CD14-positive monocyte (primary cell): ENCODE measurements at regions not wholly inside any gene's neighbourhood (a gene's known extent, or its start where the extent isn't known, plus 50 kb on each side); places are given as distances from the start of the nearest gene placed in this dataset.

Experiments
- DNase-seq, 3 donors: peaks; one replicate each; pipeline ENCODE4 v3.0.0-alpha.2; 2011 to 2022
- H2AFZ ChIP-seq: 2 replicates; pipeline ENCODE4 v1.6.0; 2012; ENCODE audit warnings: mild to moderate bottlenecking, low read depth, low read length, inconsistent platforms; ENCODE audit not compliant: insufficient read depth, poor library complexity, severe bottlenecking
- H3K27ac ChIP-seq, 2 donors: 1 replicate in 1 of 2; 2 replicates in 1 of 2; pipeline ENCODE4 v1.5.1; 2012 to 2013; ENCODE audit warnings: low read length in 2 of 2, control low read depth in 1 of 2, inconsistent platforms in 1 of 2, low read depth in 1 of 2, mild to moderate bottlenecking in 1 of 2
- H3K27me3 ChIP-seq, 2 donors: one replicate each; pipeline versions ENCODE4 v1.6.0 to v1.6.1; 2011 to 2013; ENCODE audit warnings: low read length in 2 of 2; ENCODE audit not compliant: control insufficient read depth in 2 of 2, insufficient read depth in 2 of 2
- H3K36me3 ChIP-seq, 2 donors: replicated peaks in 1 of 2; 1 replicate in 1 of 2; 2 replicates in 1 of 2; pipeline versions ENCODE4 v1.5.1 to v1.6.1; 2012 to 2013; ENCODE audit warnings: low read length in 2 of 2, control low read depth in 1 of 2, inconsistent platforms in 1 of 2, mild to moderate bottlenecking in 1 of 2; ENCODE audit not compliant: insufficient read depth in 2 of 2, control insufficient read depth in 1 of 2
- H3K4me1 ChIP-seq, 2 donors: 1 replicate in 1 of 2; 2 replicates in 1 of 2; pipeline versions ENCODE4 v1.5.1 to v1.6.1; 2012 to 2013; ENCODE audit warnings: low read length in 2 of 2, control low read depth in 1 of 2, inconsistent platforms in 1 of 2, mild to moderate bottlenecking in 1 of 2, moderate library complexity in 1 of 2; ENCODE audit not compliant: insufficient read depth in 2 of 2, control insufficient read depth in 1 of 2
- H3K4me2 ChIP-seq: replicated peaks from 2 replicates; pipeline ENCODE3; 2012; ENCODE audit warnings: low read length, moderate library complexity, mild to moderate bottlenecking; ENCODE audit not compliant: poor library complexity, severe bottlenecking; ENCODE audit errors: extremely low read depth
- H3K4me3 ChIP-seq, 3 experiments: fragments of 200-600 bp in 1 of 3; sonication (generic) in 1 of 3; replicated peaks in 1 of 3; 1 replicate in 2 of 3; 2 replicates in 1 of 3; pipeline ENCODE4 v1.5.1; 2011 to 2013; ENCODE audit warnings: low read length in 3 of 3, mild to moderate bottlenecking in 3 of 3, control low read depth in 2 of 3, low read depth in 2 of 3, inconsistent platforms in 1 of 3, moderate library complexity in 1 of 3
- H3K79me2 ChIP-seq: 2 replicates; pipeline ENCODE4 v1.6.0; 2012; ENCODE audit warnings: mild to moderate bottlenecking, control low read depth, inconsistent platforms, low read length, moderate library complexity; ENCODE audit not compliant: insufficient read depth
- H3K9ac ChIP-seq: 2 replicates; pipeline ENCODE4 v1.6.0; 2017; ENCODE audit warnings: low read length, mild to moderate bottlenecking; ENCODE audit not compliant: insufficient read depth, poor library complexity, severe bottlenecking
- H3K9me3 ChIP-seq, 2 donors: replicated peaks in 1 of 2; 1 replicate in 1 of 2; 2 replicates in 1 of 2; pipeline versions ENCODE4 v1.5.1 to v1.6.1; 2012 to 2013; ENCODE audit warnings: low read length in 2 of 2, control low read depth in 1 of 2; ENCODE audit not compliant: control insufficient read depth in 1 of 2, insufficient read depth in 1 of 2
- H4K20me1 ChIP-seq: 2 replicates; pipeline ENCODE4 v1.6.0; 2012; ENCODE audit warnings: mild to moderate bottlenecking, low read length, control low read depth, moderate library complexity; ENCODE audit not compliant: insufficient read depth
- H3K27ac Mint-ChIP-seq, 7 donors: one replicate each; pipeline ENCODE4 v1.8.0; 2020; ENCODE audit warnings: mild to moderate bottlenecking in 7 of 7, mixed read lengths in 7 of 7, moderate library complexity in 6 of 7, inconsistent platforms in 2 of 7
- H3K27me3 Mint-ChIP-seq, 3 donors: one replicate each; pipeline ENCODE4 v1.8.0; 2021 to 2022; ENCODE audit warnings: low read depth in 3 of 3, mild to moderate bottlenecking in 3 of 3, mixed read lengths in 3 of 3, moderate library complexity in 3 of 3, inconsistent platforms in 1 of 3
- H3K36me3 Mint-ChIP-seq, 2 donors: one replicate each; pipeline ENCODE4 v1.8.0; 2020; ENCODE audit warnings: mixed read lengths in 2 of 2, inconsistent platforms in 1 of 2, mild to moderate bottlenecking in 1 of 2
- H3K4me1 Mint-ChIP-seq: one replicate; pipeline ENCODE4 v1.8.0; 2020; ENCODE audit warnings: mild to moderate bottlenecking, mixed read lengths
- H3K4me3 Mint-ChIP-seq, 2 donors: one replicate each; pipeline ENCODE4 v1.8.0; 2020; ENCODE audit warnings: mild to moderate bottlenecking in 2 of 2, mixed read lengths in 2 of 2, moderate library complexity in 1 of 2
- H3K9me3 Mint-ChIP-seq, 7 donors: one replicate each; pipeline ENCODE4 v1.8.0; 2020 to 2022; ENCODE audit warnings: mixed read lengths in 7 of 7, mild to moderate bottlenecking in 6 of 7, moderate library complexity in 6 of 7, inconsistent platforms in 2 of 7
- WGBS: methylation state at CpG from one replicate; pipeline ENCODE4 v1.1.5; 2013; ENCODE audit warnings: missing lambda C conversion rate; ENCODE audit not compliant: insufficient coverage; 5-methylcytosine and 5-hydroxymethylcytosine counted together
- intact Hi-C, 2 donors: fragments of 100-400 bp; cut with micrococcal nuclease; formaldehyde crosslinking; loops; one replicate each; pipeline versions ENCODE4 v1.15.0 to v1.15.1; 2023
- TF ChIP-seq, protein P1 (sequence below): fragments of 200-600 bp; IDR thresholded peaks from one replicate; pipeline ENCODE4 v1.8.0; 2022; ENCODE audit warnings: antibody characterized with exemption, mild to moderate bottlenecking

DNA sequence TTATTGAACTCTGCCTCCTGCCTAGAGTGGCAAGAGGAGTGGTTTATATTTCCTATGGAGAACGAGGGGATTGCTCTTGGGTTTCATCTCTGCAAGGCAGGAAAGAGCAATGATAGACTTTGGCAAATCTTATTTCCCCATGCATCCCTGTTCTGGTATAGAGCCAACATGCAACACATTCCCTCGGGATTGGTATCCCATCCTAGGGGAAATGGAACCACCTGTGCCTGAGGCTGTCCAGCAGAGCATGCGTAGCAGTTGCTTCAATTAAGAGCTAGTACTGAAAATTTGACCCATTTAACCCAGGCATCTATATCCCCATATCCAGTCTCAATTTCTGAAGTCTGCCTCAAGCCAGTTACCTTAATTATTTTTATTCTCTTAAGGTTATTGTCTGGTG, 205.3 kb downstream of the KCNS3 start:
- Histone ChIP-seq H3K36me3 (no peaks in the 10 kb centered on the region), H3K79me2 (no peaks in the 10 kb centered on the region), H3K4me2 (no peak overlapping the region), H2AFZ (no peak overlapping the region), H3K27ac (no peak overlapping the region), H3K9ac (no peak overlapping the region), H3K4me1 (no peaks in the 10 kb centered on the region), H3K9me3 (peaks cover 0 to 4% of the 10 kb centered on the region in 2 donors), H3K4me3 (no peak overlapping the region), H4K20me1 (no peaks in the 10 kb centered on the region), H3K27me3 (no peaks in the 10 kb centered on the region)
- no peaks in the 10 kb centered on the region for H3K36me3 Mint-ChIP-seq
- TF ChIP-seq, protein P1, sequence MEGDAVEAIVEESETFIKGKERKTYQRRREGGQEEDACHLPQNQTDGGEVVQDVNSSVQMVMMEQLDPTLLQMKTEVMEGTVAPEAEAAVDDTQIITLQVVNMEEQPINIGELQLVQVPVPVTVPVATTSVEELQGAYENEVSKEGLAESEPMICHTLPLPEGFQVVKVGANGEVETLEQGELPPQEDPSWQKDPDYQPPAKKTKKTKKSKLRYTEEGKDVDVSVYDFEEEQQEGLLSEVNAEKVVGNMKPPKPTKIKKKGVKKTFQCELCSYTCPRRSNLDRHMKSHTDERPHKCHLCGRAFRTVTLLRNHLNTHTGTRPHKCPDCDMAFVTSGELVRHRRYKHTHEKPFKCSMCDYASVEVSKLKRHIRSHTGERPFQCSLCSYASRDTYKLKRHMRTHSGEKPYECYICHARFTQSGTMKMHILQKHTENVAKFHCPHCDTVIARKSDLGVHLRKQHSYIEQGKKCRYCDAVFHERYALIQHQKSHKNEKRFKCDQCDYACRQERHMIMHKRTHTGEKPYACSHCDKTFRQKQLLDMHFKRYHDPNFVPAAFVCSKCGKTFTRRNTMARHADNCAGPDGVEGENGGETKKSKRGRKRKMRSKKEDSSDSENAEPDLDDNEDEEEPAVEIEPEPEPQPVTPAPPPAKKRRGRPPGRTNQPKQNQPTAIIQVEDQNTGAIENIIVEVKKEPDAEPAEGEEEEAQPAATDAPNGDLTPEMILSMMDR = no peak
- no peaks in the 10 kb centered on the region for H3K27me3 Mint-ChIP-seq
- H3K9me3 Mint-ChIP-seq = peaks cover 0 to 7% (median 6%) of the 10 kb centered on the region in 7 donors
- intact Hi-C loops = no loop called here
- no peak for DNase-seq
- no peak overlapping the region for H3K27ac Mint-ChIP-seq
- no peak overlapping the region for H3K4me3 Mint-ChIP-seq
- no peaks in the 10 kb centered on the region for H3K4me1 Mint-ChIP-seq
- 100% methylated on average over 2 of the region's 3 CpGs for WGBS

DNA sequence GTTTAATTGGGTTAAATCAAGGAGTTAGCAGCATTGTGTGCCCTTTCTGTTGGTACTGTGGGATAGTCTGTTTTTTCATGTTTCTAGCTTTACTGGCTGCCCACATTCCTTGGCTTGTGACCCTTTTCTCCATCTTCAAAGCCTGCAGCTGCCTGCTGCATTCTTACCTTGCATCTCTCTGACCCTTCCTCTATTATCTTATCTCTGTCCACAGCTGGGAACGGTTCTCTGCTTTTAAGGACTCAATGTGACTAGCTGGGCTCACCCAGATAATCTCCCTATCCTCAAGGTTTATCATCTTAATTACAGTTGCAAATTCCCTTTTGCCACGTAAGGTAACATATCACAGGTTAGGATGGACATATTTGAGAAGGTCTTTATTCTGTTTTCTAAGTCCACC, 199.7 kb downstream of the KCNS3 start:
- Mint-ChIP-seq H3K4me1 (peaks cover 12% of the 10 kb centered on the region), H3K4me3 (no peak overlapping the region), H3K27ac (no peak overlapping the region), H3K27me3 (peaks cover 0 to 2% (median 0%) of the 10 kb centered on the region in 3 donors), H3K36me3 (no peaks in the 10 kb centered on the region), H3K9me3 (peaks cover 0 to 3% (median 0%) of the 10 kb centered on the region in 7 donors)
- H2AFZ ChIP-seq = no peak overlapping the region
- no peaks in the 10 kb centered on the region for H3K4me1 ChIP-seq
- intact Hi-C loops = no loop called here
- no peaks in the 10 kb centered on the region for H3K9me3 ChIP-seq
- H3K4me3 ChIP-seq = no peak overlapping the region
- H3K4me2 ChIP-seq = no peak overlapping the region
- H3K27me3 ChIP-seq = no peaks in the 10 kb centered on the region
- no peaks in the 10 kb centered on the region for H3K36me3 ChIP-seq
- H3K27ac ChIP-seq = no peak overlapping the region
- H3K79me2 ChIP-seq = no peaks in the 10 kb centered on the region
- no peaks in the 10 kb centered on the region for H4K20me1 ChIP-seq
- no peak overlapping the region for H3K9ac ChIP-seq
- TF ChIP-seq, protein P1 = no peak
- DNase-seq = no peak
- whole genome bisulfite sequencing = 83% methylated on average over 1 of the region's 2 CpGs
